ENCODE measurements at regions not wholly inside any gene's neighbourhood (a gene's known extent, or its start where the extent isn't known, plus 50 kb on each side); places are given as distances from the start of the nearest gene placed in this dataset.

GRCh38 chr16:65172356-65172755 lies 50.5 kb upstream of the CDH11 start (continued):
- TF ChIP-seq SIN3A (IDR thresholded peaks at IDR 0.05; ENCODE audit: low read depth) (no peak), EZH2 (IDR thresholded peaks at IDR 0.05) (no peak), ATF3 (IDR thresholded peaks at IDR 0.05) (no peak), SP1 (IDR thresholded peaks at IDR 0.05; ENCODE audit: low read depth) (no peak), JUND (IDR thresholded peaks at IDR 0.05) (no peak), MAX (IDR thresholded peaks at IDR 0.05) (no peak), ZNF274 (IDR thresholded peaks at IDR 0.05; ENCODE audit: low read depth, low read length) (no peak), TCF7L2 (IDR thresholded peaks at IDR 0.05; ENCODE audit: borderline replicate concordance, extremely low read depth, insufficient read depth, insufficient read length) (no peak), POLR2AphosphoS5 (IDR thresholded peaks at IDR 0.05; ENCODE audit: low read depth, low read length) (no peak), FOSL1 (IDR thresholded peaks at IDR 0.05; ENCODE audit: low read depth) (no peak), EGR1 (IDR thresholded peaks at IDR 0.05; ENCODE audit: low read depth) (no peak), ELF1 (IDR thresholded peaks at IDR 0.05; ENCODE audit: borderline replicate concordance, low read depth) (no peak), CEBPB (IDR thresholded peaks at IDR 0.05; ENCODE audit: low read depth) (no peak), RAD21 (IDR thresholded peaks at IDR 0.05; ENCODE audit: low read depth) (no peak)
